ENCODE measurements at regions not wholly inside any gene's neighbourhood (a gene's known extent, or its start where the extent isn't known, plus 50 kb on each side); places are given as distances from the start of the nearest gene placed in this dataset.

DNA sequence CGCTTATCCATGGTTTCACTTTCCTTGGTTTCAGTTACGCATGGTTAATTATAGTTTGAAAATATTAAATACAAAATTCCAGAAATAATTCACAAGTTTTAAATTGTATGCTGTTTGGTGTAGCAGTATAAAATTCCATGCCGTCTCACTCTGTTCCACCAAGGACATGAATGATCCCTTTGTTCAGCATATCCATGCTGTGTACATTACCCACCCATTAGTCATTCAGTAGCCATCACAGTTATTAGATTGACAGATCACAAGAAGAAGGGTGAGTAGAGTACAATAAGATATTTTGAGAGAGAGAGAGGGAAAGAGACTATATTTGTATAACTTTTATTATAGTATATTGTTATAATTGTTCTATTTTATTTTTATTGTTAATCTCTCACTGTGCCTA is 535.5 kb downstream of the SQOR start:
- TF ChIP-seq, protein P1, sequence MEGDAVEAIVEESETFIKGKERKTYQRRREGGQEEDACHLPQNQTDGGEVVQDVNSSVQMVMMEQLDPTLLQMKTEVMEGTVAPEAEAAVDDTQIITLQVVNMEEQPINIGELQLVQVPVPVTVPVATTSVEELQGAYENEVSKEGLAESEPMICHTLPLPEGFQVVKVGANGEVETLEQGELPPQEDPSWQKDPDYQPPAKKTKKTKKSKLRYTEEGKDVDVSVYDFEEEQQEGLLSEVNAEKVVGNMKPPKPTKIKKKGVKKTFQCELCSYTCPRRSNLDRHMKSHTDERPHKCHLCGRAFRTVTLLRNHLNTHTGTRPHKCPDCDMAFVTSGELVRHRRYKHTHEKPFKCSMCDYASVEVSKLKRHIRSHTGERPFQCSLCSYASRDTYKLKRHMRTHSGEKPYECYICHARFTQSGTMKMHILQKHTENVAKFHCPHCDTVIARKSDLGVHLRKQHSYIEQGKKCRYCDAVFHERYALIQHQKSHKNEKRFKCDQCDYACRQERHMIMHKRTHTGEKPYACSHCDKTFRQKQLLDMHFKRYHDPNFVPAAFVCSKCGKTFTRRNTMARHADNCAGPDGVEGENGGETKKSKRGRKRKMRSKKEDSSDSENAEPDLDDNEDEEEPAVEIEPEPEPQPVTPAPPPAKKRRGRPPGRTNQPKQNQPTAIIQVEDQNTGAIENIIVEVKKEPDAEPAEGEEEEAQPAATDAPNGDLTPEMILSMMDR (IDR thresholded peaks at IDR 0.05), result no peak
- Histone ChIP-seq H3K4me1 (ENCODE audit: low read depth) (peaks cover 4% of the 10 kb centered on the region), H3K36me3 (ENCODE audit: low read depth) (no peaks in the 10 kb centered on the region), H3K9me3 (peaks cover 20% of the 10 kb centered on the region), H3K4me3 (no peak overlapping the region)
- DNase-seq, result no peak
- intact Hi-C loops (cut with DNase I, micrococcal nuclease), result no loop called here
- ATAC-seq, result no peak

DNA sequence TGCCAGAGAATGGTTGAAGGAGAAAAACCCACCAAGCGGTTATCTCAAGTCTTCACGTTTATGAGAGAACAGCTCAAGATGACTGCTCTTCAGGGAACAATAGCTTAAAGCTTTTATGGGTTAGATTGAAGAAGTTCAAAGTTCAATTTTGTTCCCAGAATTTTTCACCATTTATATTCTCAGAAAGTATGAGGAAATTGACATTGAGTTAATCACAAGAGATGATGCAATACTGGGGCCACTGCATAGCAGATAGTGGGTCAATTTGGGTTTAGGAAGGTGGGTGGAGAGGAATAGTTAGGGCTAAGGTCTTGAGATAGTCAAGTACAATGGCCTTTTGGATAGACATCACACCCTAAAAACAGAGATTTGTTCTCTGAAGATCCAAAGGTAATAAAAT is 539.3 kb downstream of the SQOR start:
- ATAC-seq, result no peak
- no peak for DNase-seq

DNA sequence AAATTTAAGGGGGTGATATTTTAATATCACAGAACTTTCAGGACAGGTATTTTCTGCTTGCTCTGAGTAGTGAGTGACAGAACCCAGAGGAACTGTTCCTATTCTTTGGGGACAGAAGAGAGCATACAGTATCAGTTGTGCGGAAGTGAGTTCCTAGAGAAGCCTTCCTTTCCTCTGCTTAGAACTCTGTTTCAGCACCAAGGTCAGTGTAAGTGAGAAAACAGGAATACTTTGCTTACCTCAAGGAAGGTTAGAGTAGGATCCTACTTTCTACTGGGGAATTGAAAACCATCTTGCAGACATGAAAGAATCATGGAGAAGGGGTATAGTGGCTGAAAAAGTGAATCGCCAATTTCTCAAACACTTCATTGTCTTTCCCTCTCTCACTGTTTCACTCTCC is 542.4 kb downstream of the SQOR start:
- TF ChIP-seq, protein P1 (IDR thresholded peaks at IDR 0.05), result no peak
- ATAC-seq, result no peak
- intact Hi-C loops (cut with DNase I, micrococcal nuclease), result no loop called here
- Histone ChIP-seq H3K4me3 (no peak overlapping the region), H3K4me1 (ENCODE audit: low read depth) (peaks cover 4% of the 10 kb centered on the region), H3K36me3 (ENCODE audit: low read depth) (no peaks in the 10 kb centered on the region), H3K9me3 (no peaks in the 10 kb centered on the region)
- DNase-seq, result no peak

More for the DNA sequence above, 539.3 kb downstream of the SQOR start:
- TF ChIP-seq, protein P1 (IDR thresholded peaks at IDR 0.05), result no peak
- Histone ChIP-seq H3K4me1 (ENCODE audit: low read depth) (peaks cover 4% of the 10 kb centered on the region), H3K4me3 (no peak overlapping the region), H3K36me3 (ENCODE audit: low read depth) (no peaks in the 10 kb centered on the region), H3K9me3 (peaks cover 20% of the 10 kb centered on the region)
- intact Hi-C loops (cut with DNase I, micrococcal nuclease), result no loop called here

DNA sequence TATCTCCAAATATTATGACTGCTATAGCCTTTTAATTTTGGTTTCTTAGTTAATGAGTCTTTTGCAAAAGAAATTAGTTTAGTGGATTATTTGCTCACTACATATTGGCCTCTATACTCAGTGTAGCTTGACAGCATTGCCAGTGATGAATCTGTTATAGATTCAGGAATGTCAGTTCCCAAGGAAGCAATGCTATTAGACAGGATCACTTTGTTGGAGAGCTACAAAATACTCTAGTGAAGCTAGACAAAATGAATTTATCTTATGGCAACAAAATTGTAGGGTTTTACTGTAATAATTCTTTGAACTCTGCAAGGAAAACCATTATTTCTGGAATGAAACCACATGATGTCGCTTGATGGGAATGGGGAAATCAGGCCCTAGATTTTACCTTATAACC is 543.3 kb downstream of the SQOR start:
- TF ChIP-seq, protein P1 (IDR thresholded peaks at IDR 0.05), result no peak
- no peak overlapping the region for H3K4me3 ChIP-seq
- peaks cover 4% of the 10 kb centered on the region for H3K4me1 ChIP-seq (ENCODE audit: low read depth)
- no peaks in the 10 kb centered on the region for H3K36me3 ChIP-seq (ENCODE audit: low read depth)
- intact Hi-C loops (cut with DNase I, micrococcal nuclease), result no loop called here
- ATAC-seq (no peak), DNase-seq (no peak)
- no peaks in the 10 kb centered on the region for H3K9me3 ChIP-seq

DNA sequence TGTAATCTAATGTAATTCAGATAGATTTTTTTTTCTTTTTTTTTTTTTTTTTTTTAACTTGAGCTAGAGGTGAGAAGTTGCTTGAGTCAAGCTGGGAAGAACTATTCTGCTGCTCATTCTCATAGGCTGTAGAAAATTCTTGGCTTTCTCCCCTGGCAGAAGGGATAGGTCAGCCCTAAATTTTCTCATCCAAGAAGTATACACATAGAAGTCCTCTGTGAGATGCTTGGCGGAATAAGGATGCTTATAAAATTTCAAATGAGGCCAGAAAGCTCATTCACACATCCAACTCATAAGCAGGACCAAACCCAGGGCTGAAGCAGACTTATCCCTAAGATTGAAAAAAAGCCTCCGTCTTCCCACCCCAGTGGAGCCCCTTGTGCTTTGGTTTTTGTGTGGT is 572.5 kb downstream of the SQOR start:
- no peaks in the 10 kb centered on the region for H3K9me3 ChIP-seq
- DNase-seq (no peak), ATAC-seq (no peak)
- intact Hi-C loops (cut with DNase I, micrococcal nuclease), result no loop called here
- TF ChIP-seq, protein P1 (IDR thresholded peaks at IDR 0.05), result no peak
- no peak overlapping the region for H3K4me3 ChIP-seq
- H3K4me1 ChIP-seq (ENCODE audit: low read depth), result no peaks in the 10 kb centered on the region
- no peaks in the 10 kb centered on the region for H3K36me3 ChIP-seq (ENCODE audit: low read depth)

DNA sequence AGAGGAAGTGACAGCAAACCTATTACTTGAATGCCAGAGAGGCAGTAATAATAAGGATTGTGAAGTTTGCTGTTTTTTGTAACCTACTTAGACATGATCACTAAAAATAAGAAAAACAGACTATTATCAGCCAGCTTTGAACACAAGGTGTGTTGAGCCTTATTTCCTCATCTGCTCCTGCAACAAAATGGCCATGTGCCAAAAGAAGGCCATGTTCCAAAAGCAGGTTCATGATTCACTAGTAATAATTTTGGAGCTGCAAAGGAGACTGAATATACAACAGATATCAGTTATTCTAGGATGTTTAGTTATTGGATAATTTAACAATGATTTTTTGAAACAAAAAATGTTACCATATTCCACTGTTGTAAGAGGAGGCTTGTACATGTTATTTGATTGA is 578.7 kb downstream of the SQOR start:
- no peak for ATAC-seq
- DNase-seq, result no peak
- Histone ChIP-seq H3K4me3 (no peak overlapping the region), H3K9me3 (no peaks in the 10 kb centered on the region), H3K36me3 (ENCODE audit: low read depth) (no peaks in the 10 kb centered on the region), H3K4me1 (ENCODE audit: low read depth) (no peaks in the 10 kb centered on the region)
- TF ChIP-seq, protein P1 (IDR thresholded peaks at IDR 0.05), result no peak
- intact Hi-C loops (cut with DNase I, micrococcal nuclease), result no loop called here
